K562 (cell line): ENCODE measurements at regions not wholly inside any gene's neighbourhood (a gene's known extent, or its start where the extent isn't known, plus 50 kb on each side); places are given as distances from the start of the nearest gene placed in this dataset.
A peak's percentile ranks its signal among the peaks of the same experiment; 100 is the strongest.

Experiments used
- ARID1B ChIP-seq: fragments of 450-650 bp; IDR thresholded peaks from 2 replicates; pipeline ENCODE4 v1.6.1; 2016; ENCODE audit warnings: antibody characterized with exemption, mild to moderate bottlenecking, inconsistent platforms
- BACH1 ChIP-seq: fragments of 200-800 bp; sonication (Bioruptor generic); IDR thresholded peaks from 2 replicates; pipeline ENCODE4 v1.6.1; 2016; ENCODE audit warnings: missing genetic modification characterization, missing compliant biosample characterization
- C11orf30 ChIP-seq: fragments of 450-650 bp; IDR thresholded peaks from 2 replicates; pipeline ENCODE4 v1.6.1; 2016; ENCODE audit warnings: low read depth, mild to moderate bottlenecking
- COPS2 ChIP-seq: fragments of 450-650 bp; conservative IDR thresholded peaks from 2 replicates; pipeline ENCODE4 v1.6.1; 2016; ENCODE audit warnings: mild to moderate bottlenecking, moderate library complexity
- ELF1 ChIP-seq: fragments of 200-800 bp; sonication (Bioruptor generic); IDR thresholded peaks from 2 replicates; pipeline ENCODE4 v1.6.1; 2016; ENCODE audit warnings: missing genetic modification characterization, missing compliant biosample characterization
- EP400 ChIP-seq: fragments of 450-650 bp; IDR thresholded peaks from 2 replicates; pipeline ENCODE4 v1.6.1; 2017; ENCODE audit warnings: antibody characterized with exemption, mild to moderate bottlenecking, moderate library complexity
- HMG20B ChIP-seq: fragments of 250-450 bp; sonication (Bioruptor Pico); IDR thresholded peaks from 2 replicates; pipeline ENCODE4 v1.5.0; 2021; ENCODE audit warnings: mild to moderate bottlenecking
- MBD2 ChIP-seq: sonication (generic); IDR thresholded peaks from 2 replicates; pipeline ENCODE4 v1.6.1; 2016; ENCODE audit warnings: low read depth, borderline replicate concordance
- MEIS2 ChIP-seq: fragments of 450-650 bp; IDR thresholded peaks from 2 replicates; pipeline ENCODE4 v1.6.1; 2014; ENCODE audit warnings: mild to moderate bottlenecking; ENCODE audit not compliant: partially characterized antibody
- MITF ChIP-seq: IDR thresholded peaks from 2 replicates; pipeline ENCODE4 v1.6.1; 2014; ENCODE audit warnings: antibody characterized with exemption
- MLLT1 ChIP-seq, 2 experiments: fragments of 450-650 bp; IDR thresholded peaks; 2 replicates each; pipeline ENCODE4 v1.6.1; 2016
- MYC ChIP-seq, 2 experiments: fragments of 250-450 bp in 1 of 2; sonication (Bioruptor Pico) in 1 of 2; IDR thresholded peaks; 2 replicates each; pipeline versions ENCODE4 v1.5.1 to v1.6.1; 2012 to 2021; ENCODE audit warnings: low read depth in 2 of 2, borderline replicate concordance in 1 of 2, improper control_type of control experiment in 1 of 2, low read length in 1 of 2, mild to moderate bottlenecking in 1 of 2, moderate library complexity in 1 of 2
- PTRF ChIP-seq: fragments of 450-650 bp; IDR thresholded peaks from 2 replicates; pipeline ENCODE4 v1.6.1; 2016; ENCODE audit warnings: mild to moderate bottlenecking, missing genetic modification characterization, missing compliant biosample characterization
- PURB ChIP-seq: sonication (generic); formaldehyde crosslinking; IDR thresholded peaks from 2 replicates; pipeline ENCODE4 v1.9.0; 2021; ENCODE audit warnings: low read depth, mild to moderate bottlenecking, missing genetic modification reagents
- RBBP5 ChIP-seq: fragments of 200-600 bp; sonication (generic); IDR thresholded peaks from 2 replicates; pipeline ENCODE4 v1.6.1; 2012; ENCODE audit warnings: borderline replicate concordance, mild to moderate bottlenecking, low read length, control low read depth, inconsistent platforms; ENCODE audit not compliant: insufficient read depth, poor library complexity, severe bottlenecking
- SFPQ ChIP-seq: fragments of 200-400 bp; formaldehyde crosslinking; IDR thresholded peaks from 2 replicates; pipeline ENCODE4 v1.6.1; 2017; ENCODE audit warnings: mild to moderate bottlenecking, low read depth, low read length, moderate library complexity
- TSC22D4 ChIP-seq: fragments of 450-650 bp; IDR thresholded peaks from 2 replicates; pipeline ENCODE4 v1.6.1; 2016; ENCODE audit warnings: missing genetic modification characterization, missing biosample characterization, control low read depth
- ZC3H4 ChIP-seq: sonication (generic); formaldehyde crosslinking; IDR thresholded peaks from 2 replicates; pipeline ENCODE4 v1.9.0; 2021; ENCODE audit warnings: missing genetic modification reagents, borderline replicate concordance
- ZNF311 ChIP-seq: fragments of 250-450 bp; sonication (Bioruptor Pico); IDR thresholded peaks from 2 replicates; pipeline ENCODE4 v1.4.0; 2020; ENCODE audit warnings: mild to moderate bottlenecking, moderate library complexity
- TF ChIP-seq, protein P1 (sequence below): fragments of 450-650 bp; IDR thresholded peaks from 2 replicates; pipeline ENCODE4 v1.6.1; 2016; ENCODE audit warnings: mild to moderate bottlenecking
- TF ChIP-seq, protein P2 (sequence below): fragments of 450-650 bp; formaldehyde crosslinking; IDR thresholded peaks from 2 replicates; pipeline ENCODE4 v1.4.0; 2020; ENCODE audit warnings: mild to moderate bottlenecking

DNA sequence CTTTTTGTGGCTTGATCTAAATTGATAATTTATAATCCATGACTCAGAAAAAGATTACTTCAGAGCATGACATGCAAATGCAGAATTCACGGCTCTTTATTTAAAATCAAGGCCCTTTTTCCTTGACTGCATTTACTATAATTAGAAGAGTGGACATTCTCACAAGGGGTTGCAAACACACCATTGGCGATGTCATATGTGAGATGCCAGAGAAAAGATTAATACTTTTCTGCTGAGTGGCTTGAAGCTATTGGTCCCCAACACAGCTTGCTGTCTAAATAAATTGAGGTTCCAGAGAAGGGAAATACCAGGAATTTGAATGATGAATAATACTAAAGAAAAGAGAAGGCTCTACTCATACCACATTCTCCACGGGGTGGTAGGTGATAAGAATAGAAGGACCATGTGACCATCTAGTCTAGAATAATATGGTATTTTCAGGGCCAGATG lies 78.7 kb upstream of the ARID5B start (continued):
- no peak for TF ChIP-seq MLLT1 (IDR thresholded peaks at IDR 0.05)
- peak; percentile 19; the same call in 1 of the 2 replicates for TF ChIP-seq C11orf30
- TF ChIP-seq ZNF311 (CRISPR knock-in tag) = no peak
- TF ChIP-seq PURB (CRISPR knock-in tag) = no peak
- no peak for TF ChIP-seq SFPQ
- TF ChIP-seq MYC (IDR thresholded peaks at IDR 0.05; ENCODE audit: low read depth, low read length) = no peak
- TF ChIP-seq MYC (CRISPR knock-in tag; IDR thresholded peaks at IDR 0.05; ENCODE audit: borderline replicate concordance, low read depth) = no peak
- no peak for TF ChIP-seq PTRF
- peak; percentile 93 for TF ChIP-seq MEIS2
- no peak for TF ChIP-seq BACH1 (tag)
- no peak for TF ChIP-seq HMG20B
- TF ChIP-seq ARID1B = peak; percentile 72
- TF ChIP-seq, protein P1, sequence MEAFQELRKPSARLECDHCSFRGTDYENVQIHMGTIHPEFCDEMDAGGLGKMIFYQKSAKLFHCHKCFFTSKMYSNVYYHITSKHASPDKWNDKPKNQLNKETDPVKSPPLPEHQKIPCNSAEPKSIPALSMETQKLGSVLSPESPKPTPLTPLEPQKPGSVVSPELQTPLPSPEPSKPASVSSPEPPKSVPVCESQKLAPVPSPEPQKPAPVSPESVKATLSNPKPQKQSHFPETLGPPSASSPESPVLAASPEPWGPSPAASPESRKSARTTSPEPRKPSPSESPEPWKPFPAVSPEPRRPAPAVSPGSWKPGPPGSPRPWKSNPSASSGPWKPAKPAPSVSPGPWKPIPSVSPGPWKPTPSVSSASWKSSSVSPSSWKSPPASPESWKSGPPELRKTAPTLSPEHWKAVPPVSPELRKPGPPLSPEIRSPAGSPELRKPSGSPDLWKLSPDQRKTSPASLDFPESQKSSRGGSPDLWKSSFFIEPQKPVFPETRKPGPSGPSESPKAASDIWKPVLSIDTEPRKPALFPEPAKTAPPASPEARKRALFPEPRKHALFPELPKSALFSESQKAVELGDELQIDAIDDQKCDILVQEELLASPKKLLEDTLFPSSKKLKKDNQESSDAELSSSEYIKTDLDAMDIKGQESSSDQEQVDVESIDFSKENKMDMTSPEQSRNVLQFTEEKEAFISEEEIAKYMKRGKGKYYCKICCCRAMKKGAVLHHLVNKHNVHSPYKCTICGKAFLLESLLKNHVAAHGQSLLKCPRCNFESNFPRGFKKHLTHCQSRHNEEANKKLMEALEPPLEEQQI = 0 out of 2 replicates have a peak, but pooled peaks have one; percentile 50
- TF ChIP-seq, protein P2, sequence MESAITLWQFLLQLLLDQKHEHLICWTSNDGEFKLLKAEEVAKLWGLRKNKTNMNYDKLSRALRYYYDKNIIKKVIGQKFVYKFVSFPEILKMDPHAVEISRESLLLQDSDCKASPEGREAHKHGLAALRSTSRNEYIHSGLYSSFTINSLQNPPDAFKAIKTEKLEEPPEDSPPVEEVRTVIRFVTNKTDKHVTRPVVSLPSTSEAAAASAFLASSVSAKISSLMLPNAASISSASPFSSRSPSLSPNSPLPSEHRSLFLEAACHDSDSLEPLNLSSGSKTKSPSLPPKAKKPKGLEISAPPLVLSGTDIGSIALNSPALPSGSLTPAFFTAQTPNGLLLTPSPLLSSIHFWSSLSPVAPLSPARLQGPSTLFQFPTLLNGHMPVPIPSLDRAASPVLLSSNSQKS (CRISPR knock-in tag) = no peak
- no peak for TF ChIP-seq MBD2
- no peak for TF ChIP-seq COPS2
- TF ChIP-seq ZC3H4 (CRISPR knock-in tag) = no peak
- TF ChIP-seq ELF1 (tag) = no peak; the same call in 1 of the 2 replicates
- peak; percentile 49; the same call in 1 of the 2 replicates for TF ChIP-seq EP400
- TF ChIP-seq TSC22D4 (tag) = no peak
- no peak for TF ChIP-seq MITF
- no peak for TF ChIP-seq RBBP5
